Keratinocyte (primary cell): ENCODE measurements at regions not wholly inside any gene's neighbourhood (a gene's known extent, or its start where the extent isn't known, plus 50 kb on each side); places are given as distances from the start of the nearest gene placed in this dataset.

ENCODE experiments used
- DNase-seq: peaks from one replicate; pipeline ENCODE4 v3.0.0-alpha.2; 2011; ENCODE audit warnings: low read depth, missing footprints, low spot score
- FAIRE-seq: peaks from 2 replicates; lab custom pipeline; 2011; peaks lifted over from hg19 to GRCh38; lab: Jason Lieb, UNC
- H2AFZ ChIP-seq: 2 replicates; pipeline ENCODE4 v1.6.0; 2012; ENCODE audit warnings: low read length, control low read depth, inconsistent platforms; ENCODE audit not compliant: control insufficient read depth
- H3K27ac ChIP-seq: 2 replicates; pipeline ENCODE4 v1.5.1; 2011; ENCODE audit warnings: low read length; ENCODE audit not compliant: control insufficient read depth, insufficient read depth
- H3K27me3 ChIP-seq: 3 replicates; pipeline ENCODE4 v1.6.0; 2011; ENCODE audit warnings: low read length; ENCODE audit not compliant: control insufficient read depth, insufficient read depth; ENCODE audit errors: extremely low read depth
- H3K36me3 ChIP-seq, 2 experiments: 2 replicates in 1 of 2; 3 replicates in 1 of 2; pipeline ENCODE4 v1.5.1; 2011; ENCODE audit warnings: low read length in 2 of 2, mild to moderate bottlenecking in 1 of 2; ENCODE audit not compliant: control insufficient read depth in 2 of 2, insufficient read depth in 2 of 2; ENCODE audit errors: extremely low read depth in 1 of 2
- H3K4me1 ChIP-seq: 3 replicates; pipeline ENCODE4 v1.5.1; 2011; ENCODE audit warnings: low read length; ENCODE audit not compliant: control insufficient read depth, insufficient read depth; ENCODE audit errors: extremely low read depth
- H3K4me2 ChIP-seq: 3 replicates; pipeline ENCODE4 v1.6.0; 2011; ENCODE audit warnings: low read depth, low read length; ENCODE audit not compliant: control insufficient read depth, insufficient read depth; ENCODE audit errors: extremely low read depth
- H3K4me3 ChIP-seq, 3 experiments: fragments of 200-600 bp in 1 of 3; sonication (generic) in 1 of 3; 2 replicates in 2 of 3; 3 replicates in 1 of 3; pipeline ENCODE4 v1.5.1; 2011 to 2016; ENCODE audit warnings: low read length in 3 of 3, mild to moderate bottlenecking in 3 of 3, control low read depth in 2 of 3, inconsistent platforms in 1 of 3, low read depth in 1 of 3, mixed read lengths in 1 of 3, mixed run types in 1 of 3, moderate library complexity in 1 of 3; ENCODE audit not compliant: control insufficient read depth in 2 of 3, insufficient read depth in 2 of 3; ENCODE audit errors: extremely low read depth in 1 of 3
- H3K79me2 ChIP-seq: 2 replicates; pipeline ENCODE4 v1.6.0; 2012; ENCODE audit warnings: low read length; ENCODE audit not compliant: control insufficient read depth, insufficient read depth
- H3K9ac ChIP-seq: 3 replicates; pipeline ENCODE4 v1.6.0; 2011; ENCODE audit warnings: low read length; ENCODE audit not compliant: control insufficient read depth, insufficient read depth; ENCODE audit errors: extremely low read depth
- H3K9me1 ChIP-seq: 3 replicates; pipeline ENCODE4 v1.6.0; 2011; ENCODE audit warnings: low read length; ENCODE audit not compliant: control insufficient read depth, insufficient read depth; ENCODE audit errors: extremely low read depth
- H3K9me3 ChIP-seq: 2 replicates; pipeline ENCODE4 v1.5.1; 2012; ENCODE audit warnings: low read depth, low read length; ENCODE audit not compliant: control insufficient read depth
- H4K20me1 ChIP-seq: 3 replicates; pipeline ENCODE4 v1.6.0; 2011; ENCODE audit warnings: low read length; ENCODE audit not compliant: control insufficient read depth, insufficient read depth; ENCODE audit errors: extremely low read depth
- EZH2 ChIP-seq: IDR thresholded peaks from one replicate; pipeline ENCODE4 v1.6.1; 2012; ENCODE audit warnings: inconsistent platforms, mild to moderate bottlenecking, low read length, moderate library complexity
- dilution Hi-C: fragments of 300-500 bp; cut with MboI; formaldehyde crosslinking; loops from one replicate; pipeline ENCODE4 v1.7.0; 2020; ENCODE audit warnings: low sequenced_read_pairs; ENCODE audit not compliant: extremely low pct_ligation_motif_present
- TF ChIP-seq, protein P1 (sequence below), 3 experiments: IDR thresholded peaks in 1 of 3; conservative IDR thresholded peaks in 1 of 3; optimal IDR thresholded peaks in 1 of 3; 2 replicates in 2 of 3; 3 replicates in 1 of 3; pipeline versions ENCODE3 to v1.5.1; 2011; ENCODE audit warnings: low read length in 3 of 3, mild to moderate bottlenecking in 3 of 3, moderate library complexity in 2 of 3, control low read depth in 1 of 3, inconsistent platforms in 1 of 3; ENCODE audit not compliant: insufficient read depth in 2 of 3; ENCODE audit errors: extremely low read depth in 1 of 3

DNA sequence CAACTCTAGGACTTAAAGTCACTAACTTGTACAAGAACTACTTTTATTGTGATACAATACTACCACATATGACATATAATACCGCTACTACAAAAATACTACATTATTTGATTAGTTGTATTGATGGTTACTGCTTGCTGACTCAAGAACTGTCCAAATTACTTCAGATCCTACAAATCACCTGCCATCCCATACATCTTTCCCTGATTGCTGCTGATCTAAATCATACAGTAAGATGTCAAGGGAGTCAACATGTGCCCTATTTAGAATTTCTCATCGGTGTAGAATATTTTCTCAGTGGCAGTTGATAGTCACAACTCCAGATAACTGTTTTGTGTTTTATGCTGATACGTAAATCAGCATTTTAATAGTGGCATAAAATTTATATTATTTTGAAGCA, 161.0 kb upstream of the DSEL start:
- FAIRE-seq, result no peak
- Histone ChIP-seq H3K9me1 (no peaks in the 10 kb centered on the region), H4K20me1 (no peaks in the 10 kb centered on the region), H3K27me3 (no peaks in the 10 kb centered on the region), H2AFZ (no peak overlapping the region), H3K36me3 (no peaks in the 10 kb centered on the region), H3K4me1 (no peaks in the 10 kb centered on the region), H3K9ac (no peak overlapping the region), H3K27ac (no peak overlapping the region), H3K4me2 (no peak overlapping the region), H3K9me3 (no peaks in the 10 kb centered on the region), H3K79me2 (no peaks in the 10 kb centered on the region), H3K4me3 (no peak overlapping the region)
- dilution Hi-C loops, result no loop called here
- TF ChIP-seq EZH2, result no peak
- TF ChIP-seq, protein P1, sequence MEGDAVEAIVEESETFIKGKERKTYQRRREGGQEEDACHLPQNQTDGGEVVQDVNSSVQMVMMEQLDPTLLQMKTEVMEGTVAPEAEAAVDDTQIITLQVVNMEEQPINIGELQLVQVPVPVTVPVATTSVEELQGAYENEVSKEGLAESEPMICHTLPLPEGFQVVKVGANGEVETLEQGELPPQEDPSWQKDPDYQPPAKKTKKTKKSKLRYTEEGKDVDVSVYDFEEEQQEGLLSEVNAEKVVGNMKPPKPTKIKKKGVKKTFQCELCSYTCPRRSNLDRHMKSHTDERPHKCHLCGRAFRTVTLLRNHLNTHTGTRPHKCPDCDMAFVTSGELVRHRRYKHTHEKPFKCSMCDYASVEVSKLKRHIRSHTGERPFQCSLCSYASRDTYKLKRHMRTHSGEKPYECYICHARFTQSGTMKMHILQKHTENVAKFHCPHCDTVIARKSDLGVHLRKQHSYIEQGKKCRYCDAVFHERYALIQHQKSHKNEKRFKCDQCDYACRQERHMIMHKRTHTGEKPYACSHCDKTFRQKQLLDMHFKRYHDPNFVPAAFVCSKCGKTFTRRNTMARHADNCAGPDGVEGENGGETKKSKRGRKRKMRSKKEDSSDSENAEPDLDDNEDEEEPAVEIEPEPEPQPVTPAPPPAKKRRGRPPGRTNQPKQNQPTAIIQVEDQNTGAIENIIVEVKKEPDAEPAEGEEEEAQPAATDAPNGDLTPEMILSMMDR (optimal IDR thresholded peaks at IDR 0.05 in 1 of 3, IDR thresholded peaks at IDR 0.05 in 1 of 3, conservative IDR thresholded peaks at IDR 0.05 in 1 of 3; ENCODE audit: extremely low read depth in 1 of 3, insufficient read depth in 2 of 3, low read length in 3 of 3), result no peak
- DNase-seq, result no peak

DNA sequence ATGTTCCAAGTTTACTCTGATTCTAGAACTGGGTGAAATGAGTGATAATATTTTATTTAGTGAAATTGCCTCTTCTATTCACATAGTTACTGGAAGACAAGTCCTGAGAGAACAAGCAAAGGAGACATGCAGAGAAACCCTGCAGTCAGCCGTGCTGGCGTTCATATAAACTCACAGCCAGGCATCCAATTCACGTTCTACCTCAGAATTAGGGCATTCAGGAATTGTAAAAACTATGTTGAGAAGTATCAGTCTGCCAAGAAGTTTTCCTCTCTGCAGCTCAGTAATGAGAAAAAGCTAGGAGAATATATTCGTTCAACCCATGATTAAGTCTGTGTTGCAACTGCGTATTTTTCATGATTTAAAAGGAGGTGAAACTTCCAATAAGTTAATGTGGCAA, 156.2 kb upstream of the DSEL start:
- Histone ChIP-seq H3K4me1 (no peaks in the 10 kb centered on the region), H3K9ac (no peak overlapping the region), H3K4me3 (no peak overlapping the region), H3K4me2 (no peak overlapping the region), H3K9me3 (no peaks in the 10 kb centered on the region), H3K9me1 (no peaks in the 10 kb centered on the region), H3K27me3 (no peaks in the 10 kb centered on the region), H3K27ac (no peak overlapping the region), H4K20me1 (no peaks in the 10 kb centered on the region), H3K79me2 (no peaks in the 10 kb centered on the region), H2AFZ (no peak overlapping the region), H3K36me3 (no peaks in the 10 kb centered on the region)
- TF ChIP-seq, protein P1 (optimal IDR thresholded peaks at IDR 0.05 in 1 of 3, IDR thresholded peaks at IDR 0.05 in 1 of 3, conservative IDR thresholded peaks at IDR 0.05 in 1 of 3; ENCODE audit: extremely low read depth in 1 of 3, insufficient read depth in 2 of 3, low read length in 3 of 3), result no peak
- TF ChIP-seq EZH2, result no peak
- dilution Hi-C loops, result no loop called here
- FAIRE-seq (no peak), DNase-seq (no peak)
